GM20000 (cell line): ENCODE measurements at regions not wholly inside any gene's neighbourhood (a gene's known extent, or its start where the extent isn't known, plus 50 kb on each side); places are given as distances from the start of the nearest gene placed in this dataset.

Source experiments
- DNase-seq: peaks from one replicate; pipeline ENCODE4 v3.0.0; 2012; ENCODE audit warnings: low spot score
- TF ChIP-seq, protein P1 (sequence below): IDR thresholded peaks from 2 replicates; pipeline ENCODE4 v1.5.1; 2012; ENCODE audit warnings: mild to moderate bottlenecking, control low read depth; ENCODE audit errors: extremely low read depth, missing control alignments

DNA sequence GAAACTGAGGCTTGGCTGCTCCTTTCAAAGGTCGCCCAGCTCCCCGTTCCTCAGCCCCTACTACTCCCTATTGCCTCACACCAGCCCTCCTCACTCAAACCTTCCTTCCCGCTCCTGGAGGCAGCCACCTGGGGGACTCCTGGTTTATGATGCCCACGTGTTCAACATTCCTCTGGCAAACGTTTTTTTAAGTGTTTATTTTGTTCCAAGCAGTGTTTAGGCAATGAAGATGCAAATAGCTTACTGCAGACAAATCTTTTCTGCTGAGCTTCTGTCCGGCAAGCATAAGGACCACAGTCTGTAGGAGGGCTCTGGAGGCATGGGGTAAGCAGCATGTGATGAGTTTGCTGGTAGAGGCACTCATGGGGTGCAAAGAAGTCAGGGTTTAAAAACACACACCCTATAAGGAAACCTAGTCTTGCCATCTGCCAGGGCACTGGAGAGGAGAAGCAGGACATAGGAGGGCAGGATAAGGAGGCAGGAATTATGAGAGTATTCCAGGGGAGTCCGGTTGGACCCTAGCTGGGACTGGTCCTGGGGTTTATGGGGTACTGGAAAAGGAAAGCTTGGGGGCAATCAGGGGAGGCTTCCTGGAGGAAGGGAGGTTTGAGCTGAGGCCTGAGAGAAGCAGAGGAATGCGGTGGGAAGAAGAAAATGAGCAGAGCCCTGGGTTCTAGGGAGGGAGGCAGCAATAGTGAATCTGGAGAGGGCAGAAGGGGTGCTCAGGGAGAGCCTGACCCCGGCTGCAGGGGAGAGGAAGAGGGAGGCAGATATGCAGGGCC, 123.3 kb downstream of the NCOR2 start:
- no peak for DNase-seq
- TF ChIP-seq, protein P1, sequence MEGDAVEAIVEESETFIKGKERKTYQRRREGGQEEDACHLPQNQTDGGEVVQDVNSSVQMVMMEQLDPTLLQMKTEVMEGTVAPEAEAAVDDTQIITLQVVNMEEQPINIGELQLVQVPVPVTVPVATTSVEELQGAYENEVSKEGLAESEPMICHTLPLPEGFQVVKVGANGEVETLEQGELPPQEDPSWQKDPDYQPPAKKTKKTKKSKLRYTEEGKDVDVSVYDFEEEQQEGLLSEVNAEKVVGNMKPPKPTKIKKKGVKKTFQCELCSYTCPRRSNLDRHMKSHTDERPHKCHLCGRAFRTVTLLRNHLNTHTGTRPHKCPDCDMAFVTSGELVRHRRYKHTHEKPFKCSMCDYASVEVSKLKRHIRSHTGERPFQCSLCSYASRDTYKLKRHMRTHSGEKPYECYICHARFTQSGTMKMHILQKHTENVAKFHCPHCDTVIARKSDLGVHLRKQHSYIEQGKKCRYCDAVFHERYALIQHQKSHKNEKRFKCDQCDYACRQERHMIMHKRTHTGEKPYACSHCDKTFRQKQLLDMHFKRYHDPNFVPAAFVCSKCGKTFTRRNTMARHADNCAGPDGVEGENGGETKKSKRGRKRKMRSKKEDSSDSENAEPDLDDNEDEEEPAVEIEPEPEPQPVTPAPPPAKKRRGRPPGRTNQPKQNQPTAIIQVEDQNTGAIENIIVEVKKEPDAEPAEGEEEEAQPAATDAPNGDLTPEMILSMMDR, result no peak

DNA sequence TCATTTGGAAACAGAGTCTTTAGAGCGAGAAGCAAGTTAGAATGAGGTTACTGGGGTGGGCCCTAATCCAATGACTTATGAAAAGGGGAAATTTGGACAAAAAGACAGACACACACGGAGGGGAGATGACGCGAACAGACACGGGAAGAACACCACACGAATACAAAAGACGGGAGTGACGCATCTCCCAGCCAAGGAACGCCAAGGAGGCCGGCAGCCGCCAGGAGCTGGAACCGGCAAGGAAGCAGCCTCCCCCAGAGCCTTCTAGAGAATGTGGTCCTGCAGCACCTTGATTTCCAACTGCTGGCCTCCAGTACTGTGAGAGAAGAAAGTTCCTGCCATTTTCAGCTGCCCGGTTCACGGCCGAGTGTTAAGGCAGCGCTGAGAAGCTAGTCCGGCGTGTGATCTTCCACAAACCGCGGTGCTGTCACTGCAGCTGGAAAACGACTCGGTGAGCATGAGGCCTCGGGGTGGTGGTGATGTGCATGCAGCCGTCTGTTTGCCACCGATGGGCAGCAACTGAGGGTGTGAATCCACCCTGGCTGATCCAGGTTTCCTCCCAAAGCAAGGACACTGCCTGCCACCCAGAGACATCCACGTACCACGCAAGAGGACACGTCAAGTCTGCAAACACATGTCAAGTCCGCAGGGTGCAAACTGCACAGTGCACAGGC, 124.5 kb downstream of the NCOR2 start:
- no peak for DNase-seq
- TF ChIP-seq, protein P1, result no peak

DNA sequence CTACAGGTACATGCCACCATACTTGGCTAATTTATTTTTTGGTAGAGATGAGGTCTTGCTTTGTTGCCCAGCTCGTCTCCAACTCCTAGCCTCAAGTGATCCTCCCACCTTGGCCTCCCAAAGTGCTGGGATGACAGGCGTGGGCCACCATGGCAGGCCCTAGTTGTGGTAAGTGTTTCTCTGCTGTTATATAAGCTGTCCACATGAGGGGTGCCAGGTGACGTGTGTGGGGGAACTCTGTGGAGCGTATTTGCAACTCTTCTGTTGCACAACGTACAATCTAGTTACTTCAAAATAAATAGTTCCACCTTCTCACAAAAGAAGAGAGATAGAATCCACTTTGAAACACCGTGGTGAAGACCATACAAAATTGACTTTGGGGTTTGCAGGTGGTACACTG, 125.1 kb downstream of the NCOR2 start:
- DNase-seq, result no peak
- TF ChIP-seq, protein P1, result no peak

DNA sequence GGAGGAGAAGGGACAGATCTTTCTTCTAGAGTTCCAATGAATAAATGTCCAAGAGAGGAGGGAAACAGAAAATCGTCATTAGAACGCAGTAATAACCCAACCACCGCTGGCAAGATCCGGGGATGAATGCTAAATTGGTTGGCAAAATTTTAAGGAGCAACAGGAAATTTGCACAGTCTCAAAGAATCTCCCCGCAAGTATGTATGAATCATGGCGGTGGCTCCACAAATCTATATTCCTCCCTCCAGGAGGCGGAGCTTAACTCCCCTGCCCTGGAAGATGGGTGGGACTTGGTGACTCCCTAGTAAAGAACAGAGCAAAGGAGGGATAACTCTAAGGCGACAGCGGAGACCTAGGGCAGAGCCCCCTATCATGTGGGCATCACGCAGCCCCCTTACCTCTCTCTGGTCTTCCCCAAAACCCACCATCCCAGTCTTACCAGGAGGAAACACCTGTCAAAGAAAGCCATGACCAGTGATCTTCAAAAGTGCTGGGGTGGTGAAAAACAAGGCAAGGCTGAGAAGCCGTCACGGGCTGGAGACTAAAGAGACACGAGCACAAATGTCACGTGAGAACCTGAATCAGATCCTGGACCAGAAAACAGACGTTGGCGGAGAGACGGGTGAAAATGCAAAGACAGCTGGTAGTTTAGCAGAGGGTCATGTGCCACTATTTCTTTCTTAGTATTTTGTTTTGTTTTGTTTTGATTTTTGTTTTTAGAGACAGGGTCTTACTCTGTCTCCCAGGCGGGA, 125.8 kb downstream of the NCOR2 start:
- TF ChIP-seq, protein P1, result no peak
- no peak for DNase-seq

DNA sequence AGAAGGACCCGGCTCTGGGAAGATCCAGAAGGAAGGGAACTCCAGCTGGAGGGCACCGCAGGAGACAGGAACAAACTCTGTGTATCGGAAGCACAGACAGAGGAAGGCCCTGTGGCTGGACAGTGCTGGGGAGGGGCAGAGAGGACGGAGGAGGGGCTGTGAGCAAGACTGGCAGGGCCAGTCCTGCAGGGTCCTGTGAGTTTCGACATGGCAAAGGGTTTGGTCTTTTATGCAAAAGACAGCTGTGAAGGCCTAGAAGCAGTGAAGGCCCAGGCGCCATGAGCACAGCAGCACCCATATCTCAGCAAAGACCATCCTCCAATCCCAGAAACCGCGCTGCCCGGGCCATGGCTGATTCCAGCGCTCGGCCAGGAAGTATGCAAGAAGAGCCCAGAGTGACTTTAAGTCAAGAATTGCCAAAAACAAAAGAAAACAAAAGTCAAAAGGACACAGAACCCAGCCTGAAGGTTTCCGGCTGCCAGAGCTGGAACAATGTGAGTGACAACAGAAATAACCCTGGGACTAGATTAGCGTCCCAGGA, 126.5 kb downstream of the NCOR2 start:
- TF ChIP-seq, protein P1, result no peak
- no peak for DNase-seq

DNA sequence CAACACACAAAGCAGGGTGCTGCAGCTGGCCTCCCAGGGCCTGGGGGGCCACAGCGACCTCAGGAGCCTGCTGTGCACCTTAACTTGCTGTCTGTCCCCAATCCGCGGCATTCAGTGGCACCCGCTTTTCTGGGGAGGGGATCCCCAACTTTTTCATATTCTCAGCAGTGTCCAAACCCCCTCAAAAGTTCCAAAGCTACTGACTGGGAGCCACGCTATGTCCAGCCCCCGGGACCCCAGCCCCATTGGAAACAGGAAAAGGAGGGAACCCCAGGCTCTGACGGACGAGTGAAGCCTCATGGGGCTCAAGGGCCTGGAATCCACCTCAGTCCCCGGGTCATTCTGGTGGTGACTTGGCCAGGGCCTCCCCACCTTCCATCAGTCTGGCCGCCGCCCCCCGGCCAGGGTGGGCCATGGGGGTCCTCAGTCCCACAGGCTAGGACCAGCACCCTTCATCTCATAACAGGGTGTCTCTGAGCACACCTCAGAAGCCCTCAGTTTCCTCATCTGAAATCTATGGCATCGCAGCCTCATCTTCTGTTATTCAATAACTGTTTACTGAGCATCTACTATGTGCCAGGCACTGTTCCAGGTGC, 127.3 kb downstream of the NCOR2 start:
- TF ChIP-seq, protein P1, result no peak
- no peak for DNase-seq
